HEK293T (cell line): ENCODE measurements at regions not wholly inside any gene's neighbourhood (a gene's known extent, or its start where the extent isn't known, plus 50 kb on each side); places are given as distances from the start of the nearest gene placed in this dataset.

Experiments
- FOXA1 ChIP-seq: fragments of 450-650 bp; IDR thresholded peaks from 2 replicates; pipeline ENCODE4 v1.6.1; 2016; ENCODE audit warnings: mild to moderate bottlenecking
- FOXM1 ChIP-seq: fragments of 450-650 bp; IDR thresholded peaks from 2 replicates; pipeline ENCODE4 v1.6.1; 2017; ENCODE audit warnings: mild to moderate bottlenecking, borderline replicate concordance

DNA sequence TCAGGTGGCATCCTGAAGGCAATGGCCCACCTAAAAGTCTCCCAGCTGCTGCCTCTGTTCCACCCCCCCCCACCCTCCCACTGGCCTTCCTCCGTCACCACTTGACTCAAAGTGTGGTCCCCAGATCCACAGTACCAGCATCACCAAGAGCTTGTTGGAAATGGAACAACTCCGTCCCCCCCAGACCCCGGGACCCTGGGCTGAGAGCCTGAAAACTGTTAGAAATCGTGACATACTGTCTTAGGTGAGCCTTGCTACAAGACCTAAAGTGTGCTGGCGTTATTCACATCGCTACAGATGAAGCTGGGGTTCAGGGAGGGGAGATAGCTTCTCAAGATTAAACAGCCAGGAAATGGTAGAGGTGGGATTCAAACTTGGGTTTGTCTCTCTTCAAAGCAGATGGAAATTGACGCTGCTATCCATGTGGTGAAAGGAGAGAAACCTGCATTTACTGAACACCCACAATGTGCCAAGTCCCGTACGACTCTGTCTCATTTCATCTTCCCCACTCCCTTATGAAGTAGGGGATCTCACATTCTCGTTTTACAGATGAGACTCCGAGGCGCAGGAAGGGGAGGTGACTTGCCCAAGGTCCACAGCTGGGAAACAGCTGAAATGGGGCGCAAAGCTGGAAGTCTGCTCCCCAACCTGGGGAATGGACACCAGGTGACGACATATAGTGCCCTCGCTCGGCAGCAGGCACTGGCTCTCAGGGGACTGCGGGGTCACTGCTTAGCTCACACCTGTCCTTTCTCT, 52.8 kb upstream of the IFFO2 start:
- no peak for TF ChIP-seq FOXM1
- TF ChIP-seq FOXA1, result no peak
